NCI-H345 treated with DMSO at 0.1 percent for 48 hours (cell line): ENCODE measurements at regions not wholly inside any gene's neighbourhood (a gene's known extent, or its start where the extent isn't known, plus 50 kb on each side); places are given as distances from the start of the nearest gene placed in this dataset.
"Not testable (repeated sequence)": the region's sequence is repeated elsewhere in the genome, so short reads cannot be mapped to it uniquely, and the experiment has no call there.

Experiments used
- DNase-seq: peaks from one replicate; lab custom pipeline; 2025; ENCODE audit not compliant: unreplicated experiment; lab: John Stamatoyannopoulos, UW

DNA sequence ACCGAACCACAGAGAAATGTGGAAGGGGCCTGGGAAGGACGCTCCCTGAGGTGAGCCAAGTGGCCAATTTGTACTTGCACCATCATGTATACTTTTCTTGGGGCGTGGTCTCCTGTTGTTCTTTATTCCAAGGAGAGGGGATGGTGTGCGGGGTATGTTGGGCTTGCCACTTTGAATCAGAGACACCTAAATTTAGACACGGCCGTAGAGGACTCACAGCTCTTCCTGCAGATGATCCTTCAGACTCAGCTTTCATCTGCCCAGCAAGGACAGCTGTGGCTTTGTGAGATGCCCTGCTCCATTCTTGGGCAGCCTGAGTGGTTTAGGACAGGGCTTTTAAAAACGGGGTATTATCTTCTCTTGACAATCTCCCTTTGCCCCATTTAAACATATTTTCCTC, 473.2 kb downstream of the REEP3 start:
- DNase-seq: no peak

DNA sequence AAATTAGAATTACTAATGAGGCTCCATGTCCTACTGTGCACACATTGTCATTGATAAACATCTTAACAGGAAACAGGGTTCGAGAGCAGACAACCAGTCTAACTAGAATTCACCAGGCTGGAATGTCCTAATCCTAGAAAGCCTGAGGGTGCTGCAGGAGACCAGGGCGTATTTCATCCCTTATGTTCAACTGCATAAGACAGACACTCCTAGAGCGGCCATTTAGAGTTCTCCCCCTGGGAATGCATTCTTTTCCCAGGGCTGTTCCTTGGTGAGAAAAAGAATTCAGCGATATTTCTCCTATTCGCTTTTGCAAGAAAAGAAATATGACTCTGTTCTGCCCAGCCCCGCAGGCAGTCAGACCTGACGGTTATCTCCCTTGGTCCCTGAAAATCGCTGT, 486.0 kb downstream of the REEP3 start:
- no peak for DNase-seq

DNA sequence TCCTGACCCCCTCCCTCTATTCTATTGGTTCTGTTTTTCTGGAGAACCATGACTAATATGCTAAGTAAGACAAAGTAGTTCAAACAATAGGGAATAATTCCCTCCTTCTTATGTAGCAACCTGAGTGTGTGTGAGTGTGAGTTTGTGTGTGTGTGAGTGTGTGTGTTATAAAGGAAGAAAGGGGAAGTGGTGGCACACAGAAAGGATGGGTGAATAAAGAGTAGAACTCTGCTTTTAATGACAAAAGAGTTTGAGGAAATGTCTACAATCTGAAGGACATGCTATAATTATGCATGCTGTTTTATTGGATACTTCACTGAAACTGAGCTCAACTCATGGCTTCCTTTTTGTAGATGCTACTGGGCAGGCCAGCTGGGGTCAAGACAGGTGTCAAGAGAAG, 489.5 kb downstream of the REEP3 start:
- DNase-seq: no peak

DNA sequence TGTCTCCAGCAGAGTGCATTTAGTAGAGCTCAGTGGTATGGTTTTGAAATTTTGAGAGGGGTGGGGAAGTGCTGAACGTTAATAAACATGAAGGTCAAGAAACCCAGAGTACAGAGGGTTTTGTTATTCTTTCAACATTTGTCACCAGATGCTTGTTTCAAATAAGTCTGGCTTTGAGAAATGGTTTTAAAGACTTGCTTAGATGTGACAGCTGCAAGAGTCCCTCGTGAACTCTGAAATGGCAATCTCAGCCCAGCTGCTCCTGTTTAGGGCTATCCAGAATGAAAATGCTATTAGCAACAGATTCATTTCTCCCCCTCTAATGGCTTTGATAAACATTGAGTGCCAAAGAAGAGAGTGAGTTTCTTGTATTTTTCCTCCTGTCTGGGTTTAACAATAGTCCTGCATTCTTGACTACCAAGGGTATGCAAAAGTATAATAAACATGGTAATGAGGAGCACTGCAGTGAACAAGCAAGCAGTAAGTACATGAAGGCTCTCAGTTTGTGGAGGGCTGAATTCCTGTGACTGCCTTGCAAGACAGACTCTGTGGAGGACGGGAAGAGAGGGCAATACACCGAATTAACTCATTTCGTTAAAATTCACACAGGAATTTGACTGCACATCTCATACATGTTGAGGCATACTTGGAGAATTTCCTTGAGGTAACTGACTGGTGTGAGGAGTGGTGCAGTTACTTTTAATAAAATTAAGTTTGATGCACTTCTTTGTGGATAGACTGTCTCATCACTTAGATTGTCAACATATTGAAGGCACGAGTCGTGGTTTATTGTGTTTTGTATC, 490.9 kb downstream of the REEP3 start:
- DNase-seq: no peak

DNA sequence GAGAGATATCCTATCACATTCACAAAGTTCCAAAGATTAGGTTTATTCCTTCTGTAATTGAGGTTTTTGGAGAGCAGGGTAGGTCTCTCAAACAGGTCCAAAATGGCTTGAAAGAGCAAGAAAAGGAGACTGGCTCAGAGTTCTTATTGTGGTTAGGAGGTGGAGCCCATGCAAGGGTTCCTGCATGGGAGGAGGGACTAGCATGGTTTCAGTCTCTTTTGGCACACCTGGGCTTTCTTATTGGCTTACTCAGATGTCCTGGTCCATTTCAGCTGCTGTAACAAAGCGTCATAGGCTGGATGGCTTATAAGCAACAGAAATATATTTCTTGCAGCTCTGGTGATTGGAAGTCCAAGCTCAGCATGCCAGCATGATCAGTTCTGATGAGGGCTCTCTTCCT, 493.1 kb downstream of the REEP3 start:
- DNase-seq: no peak

DNA sequence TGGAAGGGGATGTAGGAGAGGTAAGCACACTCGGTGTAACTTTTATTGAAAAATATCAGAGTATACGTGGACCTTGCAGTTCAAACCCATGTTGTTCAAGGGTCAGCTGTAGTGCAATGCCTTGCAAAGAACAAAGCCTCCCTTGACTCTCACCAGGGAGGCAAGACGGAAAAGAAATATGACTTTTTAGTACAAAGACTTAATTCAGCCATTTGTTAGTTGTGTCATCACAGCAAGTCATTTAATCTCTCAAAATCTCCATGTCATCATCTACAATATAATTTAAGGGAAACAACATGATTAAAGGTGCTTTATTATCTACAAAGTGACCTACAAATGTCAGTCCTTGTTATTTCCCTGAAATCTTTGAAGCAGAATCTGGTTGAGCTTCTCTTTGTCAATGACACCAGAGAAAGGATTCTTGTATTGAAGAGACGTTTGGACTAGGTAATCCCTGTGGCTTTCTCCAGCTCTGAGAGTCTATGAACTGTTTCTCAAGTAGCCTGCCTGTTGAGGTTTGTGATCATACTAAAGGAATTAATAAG, 502.8 kb downstream of the REEP3 start:
- DNase-seq: no peak

DNA sequence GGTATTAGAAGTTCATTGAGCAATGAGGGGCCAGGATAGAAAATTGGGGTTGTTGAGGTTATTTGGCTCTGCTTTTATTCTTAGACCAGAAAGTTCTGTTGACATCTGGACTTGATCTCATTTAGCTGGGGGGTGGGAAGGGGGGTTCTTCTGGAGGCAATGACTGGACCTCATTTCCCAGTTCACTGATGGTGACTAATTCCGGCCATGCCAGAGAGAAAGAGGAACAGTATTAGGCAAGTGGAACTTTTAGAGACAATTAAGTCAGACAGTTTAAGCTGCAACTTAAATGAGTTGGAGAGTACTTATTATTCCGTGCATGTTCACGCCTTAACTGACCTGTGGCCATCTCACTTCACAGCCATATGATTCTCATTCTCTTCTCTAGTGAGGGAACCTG, 512.5 kb downstream of the REEP3 start:
- DNase-seq: no peak

DNA sequence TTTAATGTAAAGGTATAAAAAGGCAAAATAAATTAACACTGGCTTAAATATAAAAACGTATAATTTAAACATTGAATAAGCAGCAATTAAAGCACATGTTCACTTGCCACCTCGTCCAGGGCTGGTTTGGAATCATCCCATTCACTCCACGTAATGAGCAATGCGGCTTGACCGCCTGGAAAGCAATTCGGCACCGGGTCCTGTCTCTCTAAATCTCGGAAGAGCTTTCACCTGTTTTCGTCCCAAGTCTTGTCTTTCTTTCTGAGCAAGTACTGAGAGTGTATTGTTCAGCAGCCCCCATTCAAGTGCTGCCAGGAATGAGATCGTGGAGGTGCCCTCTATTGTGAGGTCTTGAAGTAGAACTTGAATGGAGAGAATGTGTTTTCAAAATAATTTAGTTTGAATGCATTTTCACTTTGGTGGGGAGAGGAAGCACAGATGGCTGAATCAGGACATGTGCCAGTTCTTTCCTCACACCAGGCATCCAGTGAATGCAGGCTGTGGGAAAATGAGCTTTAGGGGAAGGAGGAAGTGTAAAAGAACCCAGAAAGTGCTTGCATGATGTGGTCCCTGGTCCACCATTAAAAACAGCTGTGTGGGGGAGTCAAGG, 515.2 kb downstream of the REEP3 start:
- no peak for DNase-seq

DNA sequence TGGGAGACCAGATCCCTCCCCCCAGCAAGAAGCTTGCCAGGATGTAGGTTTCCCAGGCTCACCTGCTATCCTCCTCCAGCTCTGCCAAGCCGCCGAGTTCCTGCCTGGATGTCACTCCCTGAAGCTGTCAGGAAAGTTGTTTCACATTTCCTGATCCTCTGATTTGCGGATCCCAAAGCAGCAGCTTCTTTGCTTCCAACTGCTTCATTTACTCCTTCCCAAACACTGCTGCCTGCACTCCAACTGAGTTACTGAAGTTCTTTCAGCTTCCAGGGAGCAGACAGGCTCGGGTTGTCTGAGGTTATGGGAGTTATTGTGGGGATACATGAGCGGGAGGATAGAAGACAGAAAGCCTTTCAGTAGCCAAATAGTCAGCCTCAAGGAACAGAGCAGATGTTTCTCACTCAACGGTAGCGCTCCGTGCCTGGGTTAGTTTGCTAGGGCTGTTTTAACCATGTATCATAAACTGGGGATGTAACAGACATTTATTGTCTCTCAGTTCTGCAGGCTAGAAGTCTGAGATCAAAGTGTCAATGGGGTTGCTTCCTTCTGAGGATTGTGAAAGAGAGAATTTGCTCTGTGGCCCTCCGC, 516.0 kb downstream of the REEP3 start:
- DNase-seq: no peak

DNA sequence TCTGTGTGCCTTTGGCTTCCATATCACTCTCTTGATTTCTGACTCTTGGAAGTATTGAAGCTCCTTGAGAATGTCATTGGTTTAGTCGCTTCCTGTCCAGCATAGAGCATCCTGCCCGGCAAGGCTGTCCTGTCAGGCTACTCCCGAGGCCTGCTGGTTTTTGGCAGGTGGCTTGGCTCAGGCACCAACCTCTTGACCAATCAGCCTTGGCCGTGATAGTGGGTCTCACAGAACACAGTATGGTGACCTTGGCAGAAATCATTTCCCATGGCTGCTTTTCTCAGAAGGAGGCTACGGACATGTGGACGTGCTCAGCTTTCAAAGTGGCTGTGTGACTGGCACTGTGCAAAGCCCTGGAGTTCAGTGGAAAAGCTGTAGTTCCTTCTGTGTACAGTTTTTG, 516.9 kb downstream of the REEP3 start:
- DNase-seq: no peak

DNA sequence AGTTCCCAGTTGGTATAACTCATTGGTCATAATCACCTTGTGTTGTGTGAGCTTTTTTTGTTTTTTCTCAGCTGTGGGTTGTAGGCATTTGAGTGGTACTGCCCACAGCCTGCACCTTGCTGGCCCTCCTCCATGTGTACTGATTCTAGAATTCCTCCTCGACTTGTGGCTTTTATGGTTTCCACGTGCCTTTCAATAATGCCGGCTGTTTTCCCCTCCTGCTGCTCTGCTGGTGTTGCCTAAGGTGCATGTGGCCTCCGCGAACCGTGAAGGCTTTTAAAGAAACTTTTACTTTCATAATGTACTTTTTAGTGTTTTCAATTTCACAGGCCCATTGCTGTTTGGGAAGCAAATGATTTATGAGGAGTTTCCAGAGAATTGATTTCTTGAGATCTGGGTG, 518.0 kb downstream of the REEP3 start:
- DNase-seq: no peak

DNA sequence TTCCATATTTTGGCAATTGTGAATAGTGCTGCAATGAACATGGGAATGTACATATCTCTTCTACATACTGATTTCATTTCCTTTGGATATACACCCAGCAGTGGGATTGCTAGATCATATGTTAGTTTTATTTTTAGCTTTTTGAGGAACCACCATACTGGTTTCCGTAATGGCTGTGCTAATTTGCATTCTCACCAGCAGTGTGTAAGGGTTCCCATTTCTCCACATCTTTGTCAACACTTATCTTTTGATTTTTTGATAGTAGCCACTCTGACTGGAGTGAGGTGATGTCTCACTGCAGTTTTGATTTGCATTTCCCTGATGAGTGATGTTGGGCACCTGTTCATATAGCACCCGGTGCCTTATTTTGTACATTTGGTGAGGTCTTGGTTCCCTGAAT, 519.6 kb downstream of the REEP3 start:
- no peak for DNase-seq

DNA sequence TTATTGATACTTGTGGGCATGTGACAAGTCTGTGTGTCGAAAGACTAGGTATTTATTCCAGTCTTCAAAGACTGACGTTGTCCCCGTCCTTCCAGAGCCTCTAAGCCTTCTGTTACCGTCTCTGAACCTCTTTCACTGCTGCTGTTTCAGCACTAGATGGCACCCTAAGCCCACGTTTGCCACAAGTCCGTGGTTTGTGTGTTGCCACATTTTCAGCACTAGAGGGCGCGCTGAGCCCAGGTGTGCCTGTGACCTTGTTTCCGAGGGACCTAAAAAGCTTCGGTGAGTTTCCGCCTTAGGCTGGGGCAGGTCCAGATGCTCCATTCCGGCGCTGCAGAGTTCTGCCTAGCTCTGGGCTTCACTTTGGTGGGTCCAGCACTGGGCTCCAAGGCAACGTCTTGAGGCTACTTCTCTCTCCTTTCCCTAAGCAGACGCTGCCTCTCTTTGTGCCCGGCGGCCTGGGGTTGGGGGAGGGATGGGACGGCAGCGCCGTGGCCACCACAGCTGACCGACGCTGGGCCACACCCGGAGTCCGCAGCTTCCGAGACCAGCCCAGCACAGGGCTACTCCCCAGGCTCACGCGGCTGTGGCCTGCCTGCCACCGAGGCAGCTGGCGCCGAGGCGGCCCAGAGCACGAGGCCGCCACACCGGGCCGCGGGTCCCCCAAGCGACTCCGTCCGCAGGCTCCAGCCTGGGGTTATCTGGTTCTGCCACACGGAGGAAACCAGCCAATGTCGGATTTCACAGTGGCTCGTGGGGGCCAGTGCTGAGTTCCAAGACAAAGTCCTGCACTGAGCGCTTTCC, 520.2 kb downstream of the REEP3 start:
- peak; percentile 32 for DNase-seq

DNA sequence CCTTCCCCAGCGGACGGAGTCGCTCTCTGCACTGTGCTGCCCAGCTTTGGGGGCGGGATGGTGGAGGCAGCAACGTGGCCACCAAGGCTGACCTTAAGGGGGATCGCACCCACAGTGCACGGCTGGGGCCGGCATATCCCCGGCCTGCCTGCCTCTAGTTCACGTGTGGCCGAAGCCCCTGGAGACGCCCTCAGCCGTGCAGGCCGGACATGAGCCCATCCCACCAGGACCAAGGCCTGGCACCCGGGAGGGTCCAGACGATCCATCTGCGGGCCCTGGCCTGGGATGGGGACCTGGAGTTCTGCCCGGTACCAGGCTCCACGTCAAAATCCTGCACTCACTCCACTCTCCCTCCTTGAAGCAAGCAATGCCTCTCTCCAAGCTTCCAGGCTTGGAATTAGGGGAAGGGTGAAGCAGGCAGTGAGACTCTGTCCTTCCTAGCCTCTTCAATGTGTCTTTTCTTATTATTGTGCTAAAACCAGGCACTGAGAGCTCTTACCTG, 520.8 kb downstream of the REEP3 start:
- DNase-seq: no peak

DNA sequence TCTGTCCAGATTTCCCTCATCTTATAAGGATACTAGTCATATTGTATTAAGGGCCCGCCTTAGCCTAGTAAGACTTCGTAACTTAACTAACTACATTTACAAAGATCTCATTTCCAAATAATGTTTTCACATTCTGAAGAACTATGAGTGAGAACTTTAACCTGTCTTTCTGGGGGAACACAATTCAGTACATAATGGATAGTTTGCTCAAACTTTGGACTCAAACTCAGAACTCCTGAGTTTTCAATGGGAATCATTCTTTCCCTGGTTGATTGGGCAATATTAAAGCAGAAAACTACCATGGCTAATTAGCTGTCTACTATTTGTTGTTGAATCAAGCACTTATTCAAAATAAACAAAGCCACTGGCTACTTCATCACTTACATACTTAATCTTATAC, 522.9 kb downstream of the REEP3 start:
- no peak for DNase-seq

DNA sequence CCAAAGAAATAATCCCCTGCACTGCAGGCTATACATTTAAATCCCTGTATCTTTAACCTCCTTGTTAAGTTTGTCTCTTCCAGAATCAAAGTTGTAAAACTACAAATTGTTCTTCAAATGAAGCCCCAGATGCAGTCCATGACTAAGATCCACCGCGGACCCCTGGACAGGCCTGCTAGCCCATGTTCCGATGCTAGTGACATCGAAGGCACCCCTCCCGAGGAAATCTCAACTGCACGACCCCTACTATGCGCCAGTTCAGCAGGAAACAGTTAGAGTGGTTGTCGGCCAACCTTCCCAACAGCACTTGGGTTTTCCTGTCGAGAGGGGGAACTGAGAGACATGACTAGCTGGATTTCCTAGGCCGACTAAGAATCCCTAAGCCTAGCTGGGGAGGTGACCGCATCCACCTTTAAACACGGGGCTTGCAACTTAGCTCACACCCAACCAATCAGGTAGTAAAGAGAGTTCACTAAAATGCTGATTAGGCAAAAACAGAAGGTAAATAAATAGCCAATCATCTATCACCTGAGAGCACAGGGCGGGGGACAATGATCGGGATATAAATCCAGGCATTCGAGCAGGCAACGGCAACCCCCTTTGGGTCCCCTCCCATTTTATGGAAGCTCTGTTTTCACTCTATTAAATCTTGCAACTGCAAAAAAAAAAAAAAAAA, 523.9 kb downstream of the REEP3 start:
- not testable (repeated sequence) for DNase-seq

DNA sequence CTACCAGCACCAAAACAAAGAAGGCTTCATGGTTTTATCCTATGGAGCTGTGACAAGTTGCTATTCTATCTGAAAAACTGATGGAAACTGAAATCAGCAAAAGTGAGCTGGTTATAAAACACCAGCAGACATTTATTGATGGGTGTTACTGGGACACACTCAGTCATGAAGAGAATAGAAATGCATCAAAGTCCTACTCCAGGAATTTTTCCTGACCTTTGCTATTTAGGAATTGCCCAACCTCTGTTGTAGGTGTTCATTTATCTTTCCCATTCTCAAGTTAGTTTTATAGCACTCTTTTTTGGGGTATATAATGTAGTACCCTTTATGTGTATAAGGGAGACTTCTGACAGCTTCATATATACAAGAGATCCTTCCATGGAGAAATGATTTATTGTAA, 533.2 kb downstream of the REEP3 start:
- no peak for DNase-seq

DNA sequence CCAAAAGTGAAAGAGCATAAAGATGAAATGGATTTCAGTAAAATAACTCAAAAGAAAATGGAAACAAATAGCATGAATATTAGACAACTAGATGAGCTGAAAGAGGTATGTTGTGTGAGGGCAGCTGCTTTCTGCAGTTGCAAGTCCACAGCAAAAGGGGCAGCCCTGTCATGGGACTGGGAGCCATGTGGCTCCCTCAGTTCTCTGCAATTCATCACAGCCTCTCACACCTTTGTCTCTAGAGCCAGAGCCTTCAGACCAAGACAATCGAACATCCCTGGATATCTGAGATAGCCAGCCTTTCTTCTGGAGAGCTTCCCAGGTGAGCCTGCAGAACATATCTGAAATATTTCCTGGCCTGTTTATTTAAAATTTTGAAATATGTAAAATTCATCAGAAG, 538.7 kb downstream of the REEP3 start:
- DNase-seq: no peak

DNA sequence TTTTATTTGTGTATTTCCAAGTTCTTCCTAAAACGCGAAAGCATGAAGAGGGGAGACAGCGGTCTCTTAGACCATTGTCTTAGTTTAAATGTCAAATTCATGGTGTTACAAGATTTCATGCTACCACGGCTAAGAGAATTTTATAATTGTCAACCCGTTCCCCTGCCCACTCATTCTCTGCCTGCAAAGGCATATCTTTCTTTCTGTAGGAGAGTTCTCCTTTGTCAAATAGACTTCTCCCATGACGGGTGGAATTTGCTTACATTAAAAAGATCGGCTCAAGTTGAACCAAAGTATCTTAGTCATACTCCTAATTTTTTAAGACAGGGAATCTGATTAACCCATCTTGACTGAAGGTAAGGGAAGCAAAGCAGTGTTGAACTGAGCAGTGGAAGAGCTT, 539.2 kb downstream of the REEP3 start:
- DNase-seq: no peak

DNA sequence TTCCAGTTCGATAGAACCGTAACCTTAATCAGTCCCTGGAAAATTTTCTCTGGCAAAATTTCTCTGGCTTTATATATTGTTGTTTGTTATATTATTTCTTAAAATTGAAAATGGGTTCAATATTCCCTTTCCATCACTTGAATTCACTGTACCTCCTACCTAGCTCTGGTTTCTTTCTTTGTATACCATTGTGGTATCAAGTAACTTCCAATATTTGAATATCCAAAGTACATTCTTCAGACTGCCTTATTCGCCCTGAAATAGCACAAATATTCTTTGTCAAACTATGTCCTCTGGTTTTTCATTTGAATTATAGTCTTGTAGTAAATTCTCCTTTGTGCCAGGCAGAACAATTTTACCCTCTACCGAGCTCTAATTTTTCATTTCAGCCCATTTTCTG, 541.6 kb downstream of the REEP3 start:
- DNase-seq: no peak
